NCI-H526 (cell line): ENCODE measurements at regions not wholly inside any gene's neighbourhood (a gene's known extent, or its start where the extent isn't known, plus 50 kb on each side); places are given as distances from the start of the nearest gene placed in this dataset.

Source experiments
- DNase-seq, 2 experiments: peaks; one replicate each; lab custom pipeline; 2025; lab: John Stamatoyannopoulos, UW

- no peak for DNase-seq
Observed at GRCh38 chr12:126582231-126582630, 1517.0 kb downstream of the AACS start.

- DNase-seq: no peak
Observed at GRCh38 chr12:126588586-126589249, 1523.5 kb downstream of the AACS start.

- DNase-seq: no peak
Observed at GRCh38 chr12:126591533-126591932, 1526.3 kb downstream of the AACS start.

GRCh38 chr12:126601184-126602170, 1536.2 kb downstream of the AACS start:
- DNase-seq: no peak

GRCh38 chr12:126602612-126603011, 1537.4 kb downstream of the AACS start:
- DNase-seq: no peak

GRCh38 chr12:126607157-126607556, 1541.9 kb downstream of the AACS start:
- no peak for DNase-seq

- no peak for DNase-seq
Observed at GRCh38 chr12:126607867-126608266, 1542.6 kb downstream of the AACS start.

GRCh38 chr12:126608607-126609175, 1543.5 kb downstream of the AACS start:
- DNase-seq: no peak

- DNase-seq: no peak
Observed at GRCh38 chr12:126616441-126616840, 1551.2 kb downstream of the AACS start.

GRCh38 chr12:126617312-126617711, 1552.1 kb downstream of the AACS start:
- peak in 1 of 2 experiments; percentile 45 for DNase-seq

GRCh38 chr12:126627596-126627995, 1562.4 kb downstream of the AACS start:
- no peak for DNase-seq

- DNase-seq: no peak
Observed at GRCh38 chr12:126636821-126637220, 1571.6 kb downstream of the AACS start.

GRCh38 chr12:126644236-126645020, 1579.2 kb downstream of the AACS start:
- DNase-seq: no peak

GRCh38 chr12:126648074-126648473, 1582.8 kb downstream of the AACS start:
- DNase-seq: no peak

GRCh38 chr12:126651133-126651532, 1585.9 kb downstream of the AACS start:
- no peak for DNase-seq

GRCh38 chr12:126663304-126664094, 1598.3 kb downstream of the AACS start:
- peak; percentile 1 to 19 for DNase-seq

GRCh38 chr12:126667339-126667738, 1599.6 kb upstream of the TMEM132C start:
- DNase-seq: no peak

- no peak for DNase-seq
Observed at GRCh38 chr12:126668538-126668937, 1598.4 kb upstream of the TMEM132C start.

GRCh38 chr12:126668961-126669360, 1598.0 kb upstream of the TMEM132C start:
- DNase-seq: no peak

- DNase-seq: no peak
Observed at GRCh38 chr12:126676434-126676833, 1590.5 kb upstream of the TMEM132C start.

GRCh38 chr12:126681676-126682075, 1585.3 kb upstream of the TMEM132C start:
- DNase-seq: no peak
